ENCODE measurements at regions not wholly inside any gene's neighbourhood (a gene's known extent, or its start where the extent isn't known, plus 50 kb on each side); places are given as distances from the start of the nearest gene placed in this dataset.

GRCh38 chr1:193411215-193411614 is 224.8 kb upstream of the B3GALT2 start:
- TF ChIP-seq CTCF (conservative IDR thresholded peaks at IDR 0.05; ENCODE audit: low read length) (no peak), EZH2phosphoT487 (IDR thresholded peaks at IDR 0.05; ENCODE audit: borderline replicate concordance, low read depth, low read length) (no peak)
